Type B pancreatic cell (in vitro differentiated cells): ENCODE measurements at regions not wholly inside any gene's neighbourhood (a gene's known extent, or its start where the extent isn't known, plus 50 kb on each side); places are given as distances from the start of the nearest gene placed in this dataset.

Experiments
- DNase-seq: peaks from one replicate; pipeline ENCODE4 v3.0.0; 2021; ENCODE audit warnings: mixed read lengths; ENCODE audit not compliant: unreplicated experiment; ENCODE audit errors: extremely low spot score
- H3K27ac Mint-ChIP-seq: 2 replicates; pipeline ENCODE4 v1.8.0; 2021; ENCODE audit warnings: mild to moderate bottlenecking, mixed read lengths
- H3K27me3 Mint-ChIP-seq: 2 replicates; pipeline ENCODE4 v1.8.0; 2021; ENCODE audit warnings: mixed read lengths
- H3K36me3 Mint-ChIP-seq: 2 replicates; pipeline ENCODE4 v1.8.0; 2021; ENCODE audit warnings: mixed read lengths
- H3K4me1 Mint-ChIP-seq: one replicate; pipeline ENCODE4 v1.8.0; 2021; ENCODE audit warnings: mixed read lengths; ENCODE audit not compliant: unreplicated experiment
- H3K4me3 Mint-ChIP-seq: 2 replicates; pipeline ENCODE4 v1.8.0; 2021; ENCODE audit warnings: mild to moderate bottlenecking, mixed read lengths
- H3K9me3 Mint-ChIP-seq: 2 replicates; pipeline ENCODE4 v1.8.0; 2021; ENCODE audit warnings: mixed read lengths
- TF ChIP-seq, protein P1 (sequence below): fragments of 200-600 bp; sonication (generic); conservative IDR thresholded peaks from 2 replicates; pipeline ENCODE4 v1.5.0; 2021; ENCODE audit warnings: antibody characterized with exemption, mild to moderate bottlenecking

DNA sequence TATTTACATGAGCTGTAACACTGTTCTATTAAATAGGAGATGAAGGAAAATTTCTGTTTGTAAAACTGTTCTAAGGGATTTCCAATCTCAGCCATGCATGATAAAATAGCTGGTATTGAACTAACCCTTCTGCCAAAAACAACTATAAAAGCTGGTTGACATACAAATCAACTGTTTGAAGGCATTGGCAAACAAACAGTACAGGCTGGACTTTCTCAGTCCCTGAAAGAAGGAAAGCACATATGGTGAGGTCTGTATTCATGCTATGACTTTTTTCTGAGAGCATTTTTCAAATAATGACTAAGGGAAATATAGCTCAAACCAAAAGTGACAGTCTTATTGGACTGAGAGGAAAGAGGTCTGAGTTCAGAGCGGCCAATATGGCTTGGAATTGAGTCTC, 117.0 kb upstream of the CCDC54 start:
- TF ChIP-seq, protein P1, sequence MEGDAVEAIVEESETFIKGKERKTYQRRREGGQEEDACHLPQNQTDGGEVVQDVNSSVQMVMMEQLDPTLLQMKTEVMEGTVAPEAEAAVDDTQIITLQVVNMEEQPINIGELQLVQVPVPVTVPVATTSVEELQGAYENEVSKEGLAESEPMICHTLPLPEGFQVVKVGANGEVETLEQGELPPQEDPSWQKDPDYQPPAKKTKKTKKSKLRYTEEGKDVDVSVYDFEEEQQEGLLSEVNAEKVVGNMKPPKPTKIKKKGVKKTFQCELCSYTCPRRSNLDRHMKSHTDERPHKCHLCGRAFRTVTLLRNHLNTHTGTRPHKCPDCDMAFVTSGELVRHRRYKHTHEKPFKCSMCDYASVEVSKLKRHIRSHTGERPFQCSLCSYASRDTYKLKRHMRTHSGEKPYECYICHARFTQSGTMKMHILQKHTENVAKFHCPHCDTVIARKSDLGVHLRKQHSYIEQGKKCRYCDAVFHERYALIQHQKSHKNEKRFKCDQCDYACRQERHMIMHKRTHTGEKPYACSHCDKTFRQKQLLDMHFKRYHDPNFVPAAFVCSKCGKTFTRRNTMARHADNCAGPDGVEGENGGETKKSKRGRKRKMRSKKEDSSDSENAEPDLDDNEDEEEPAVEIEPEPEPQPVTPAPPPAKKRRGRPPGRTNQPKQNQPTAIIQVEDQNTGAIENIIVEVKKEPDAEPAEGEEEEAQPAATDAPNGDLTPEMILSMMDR: no peak
- H3K9me3 Mint-ChIP-seq: no peaks in the 10 kb centered on the region

DNA sequence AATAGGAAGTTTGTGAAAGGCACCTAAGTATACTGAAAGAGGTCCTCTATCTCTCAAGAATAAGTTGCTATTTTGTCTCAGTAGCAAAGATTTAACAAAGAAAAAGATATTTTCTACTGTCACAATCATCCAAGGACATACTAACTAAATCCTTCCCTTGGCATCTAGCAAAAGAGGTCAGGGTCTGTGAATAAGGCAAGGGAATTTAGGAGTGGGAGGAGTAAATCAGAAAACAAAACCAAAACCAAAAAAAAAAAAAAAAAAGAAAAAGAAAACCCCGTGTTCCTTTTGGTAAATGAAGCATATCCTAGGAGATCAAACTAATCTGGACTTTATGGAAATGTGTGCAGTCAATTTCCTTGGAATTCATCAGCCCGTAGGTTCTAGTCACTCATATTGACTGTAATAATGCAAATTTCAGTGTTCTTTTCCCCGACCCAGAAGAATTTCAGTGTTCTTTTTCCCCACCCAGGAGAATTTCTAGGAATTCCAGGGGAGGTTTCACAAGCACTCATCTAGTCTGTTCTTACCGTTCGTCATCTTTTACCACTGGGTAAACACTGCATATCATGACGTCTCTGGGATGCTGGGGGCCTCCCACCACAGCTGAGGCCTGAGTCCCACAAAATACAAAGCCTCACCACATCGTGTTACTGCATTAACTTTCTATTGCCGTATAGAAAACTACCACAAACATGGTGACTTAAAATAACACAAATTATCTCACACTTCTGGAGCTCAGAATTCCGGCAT, 113.8 kb upstream of the CCDC54 start:
- H3K9me3 Mint-ChIP-seq: no peaks in the 10 kb centered on the region
- H3K36me3 Mint-ChIP-seq: no peaks in the 10 kb centered on the region
- no peaks in the 10 kb centered on the region for H3K27me3 Mint-ChIP-seq
- peaks cover 10% of the 10 kb centered on the region for H3K4me1 Mint-ChIP-seq
- DNase-seq: no peak
- H3K4me3 Mint-ChIP-seq: no peak overlapping the region
- TF ChIP-seq, protein P1: no peak
- no peak overlapping the region for H3K27ac Mint-ChIP-seq

More for the DNA sequence above, 117.0 kb upstream of the CCDC54 start:
- Mint-ChIP-seq H3K27me3 (no peaks in the 10 kb centered on the region), H3K36me3 (no peaks in the 10 kb centered on the region), H3K4me3 (no peak overlapping the region), H3K4me1 (peaks cover 8% of the 10 kb centered on the region), H3K27ac (no peak overlapping the region)
- no peak for DNase-seq

DNA sequence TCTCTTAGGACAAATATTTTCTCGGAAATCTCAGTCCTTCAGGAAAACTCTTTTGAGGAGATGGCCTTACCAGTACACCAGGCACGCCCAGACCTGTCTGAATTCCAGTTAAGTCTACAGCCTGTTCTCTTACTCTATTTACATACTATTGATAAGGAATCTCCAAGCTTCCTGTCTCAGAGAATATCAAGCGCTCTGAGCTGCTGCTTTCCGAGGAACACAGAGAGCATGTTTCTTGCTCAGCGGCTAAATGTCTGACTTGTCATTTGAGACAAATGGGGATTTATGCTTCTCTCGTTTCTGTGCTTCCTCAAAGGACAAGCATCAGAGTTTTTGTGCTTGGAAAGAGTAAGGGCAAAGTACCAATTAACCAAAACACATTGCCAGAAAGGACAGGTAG, 112.4 kb upstream of the CCDC54 start:
- H3K36me3 Mint-ChIP-seq: no peaks in the 10 kb centered on the region
- peak overlapping the region; percentile 57 for H3K4me3 Mint-ChIP-seq
- peak overlapping the region; percentile 42 for H3K27ac Mint-ChIP-seq
- DNase-seq: no peak
- H3K9me3 Mint-ChIP-seq: no peaks in the 10 kb centered on the region
- H3K4me1 Mint-ChIP-seq: peaks cover 10% of the 10 kb centered on the region
- H3K27me3 Mint-ChIP-seq: no peaks in the 10 kb centered on the region
- TF ChIP-seq, protein P1: no peak

DNA sequence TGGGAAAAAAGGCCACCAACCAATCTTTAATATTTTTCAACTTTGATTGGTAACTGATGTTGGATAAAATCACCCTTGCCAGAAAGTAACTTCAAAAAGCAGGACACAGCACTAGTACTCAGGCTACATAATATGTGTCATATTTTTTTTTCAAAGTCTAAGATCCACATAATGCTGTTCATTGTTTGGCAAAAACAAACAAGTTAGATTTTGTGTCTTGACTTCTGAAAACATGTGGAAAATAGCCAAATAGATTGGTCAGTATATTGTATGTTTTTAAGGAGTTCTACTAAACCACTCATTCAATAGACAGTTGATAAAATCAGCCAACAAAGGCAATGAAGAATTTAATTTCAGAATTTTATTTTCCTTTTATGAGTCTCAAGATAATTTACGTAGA, 111.7 kb upstream of the CCDC54 start:
- H3K9me3 Mint-ChIP-seq: no peaks in the 10 kb centered on the region
- no peaks in the 10 kb centered on the region for H3K27me3 Mint-ChIP-seq
- H3K4me3 Mint-ChIP-seq: no peak overlapping the region
- peaks cover 10% of the 10 kb centered on the region for H3K4me1 Mint-ChIP-seq
- TF ChIP-seq, protein P1: no peak
- no peaks in the 10 kb centered on the region for H3K36me3 Mint-ChIP-seq
- DNase-seq: no peak
- no peak overlapping the region for H3K27ac Mint-ChIP-seq

DNA sequence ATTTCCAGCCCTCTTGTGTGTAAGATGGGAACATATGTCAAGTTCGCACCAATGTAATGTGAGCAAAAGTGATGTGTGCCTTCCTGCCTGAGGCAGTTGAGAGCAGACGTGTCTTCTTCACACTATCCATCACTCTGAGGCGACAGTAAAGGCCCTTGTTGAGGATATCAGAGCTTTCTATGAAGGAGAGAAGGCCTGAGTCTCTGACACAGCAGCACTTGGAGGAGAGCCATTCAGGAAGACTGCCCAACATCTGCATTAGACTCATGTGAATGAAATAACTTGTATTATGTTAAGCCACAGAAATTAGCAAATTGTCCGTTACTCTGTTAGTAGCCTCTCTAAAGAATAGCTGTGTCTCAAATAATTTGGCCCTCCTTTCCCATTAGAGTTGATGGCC, 108.8 kb upstream of the CCDC54 start:
- no peak overlapping the region for H3K4me3 Mint-ChIP-seq
- no peaks in the 10 kb centered on the region for H3K36me3 Mint-ChIP-seq
- H3K9me3 Mint-ChIP-seq: no peaks in the 10 kb centered on the region
- H3K27me3 Mint-ChIP-seq: peaks cover 4% of the 10 kb centered on the region
- peaks cover 10% of the 10 kb centered on the region for H3K4me1 Mint-ChIP-seq
- no peak overlapping the region for H3K27ac Mint-ChIP-seq
- no peak for DNase-seq
- TF ChIP-seq, protein P1: no peak

DNA sequence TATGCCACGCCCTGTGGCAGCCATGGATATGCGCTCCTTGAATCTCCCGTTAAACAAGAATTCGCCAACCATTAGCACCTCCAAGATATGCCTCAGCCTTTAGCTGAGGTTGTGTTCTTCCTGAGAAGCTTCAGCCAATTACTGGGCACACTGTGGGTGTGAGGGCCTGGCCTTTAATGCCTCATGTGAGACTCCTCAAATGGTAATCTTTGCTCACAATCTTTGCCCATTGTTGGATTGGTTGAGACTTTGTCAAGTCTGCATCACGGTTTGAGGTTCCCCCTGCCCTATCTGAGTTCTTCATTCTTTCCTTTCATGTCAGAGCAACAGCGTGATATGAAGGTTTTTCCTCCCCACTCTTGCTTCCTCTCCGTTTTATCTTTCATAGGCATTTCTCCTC, 108.1 kb upstream of the CCDC54 start:
- DNase-seq: no peak
- Mint-ChIP-seq H3K36me3 (no peaks in the 10 kb centered on the region), H3K9me3 (no peaks in the 10 kb centered on the region), H3K27me3 (peaks cover 4% of the 10 kb centered on the region), H3K4me1 (peaks cover 10% of the 10 kb centered on the region), H3K27ac (no peak overlapping the region), H3K4me3 (no peak overlapping the region)
- TF ChIP-seq, protein P1: no peak
